ENCODE measurements at regions not wholly inside any gene's neighbourhood (a gene's known extent, or its start where the extent isn't known, plus 50 kb on each side); places are given as distances from the start of the nearest gene placed in this dataset.

DNA sequence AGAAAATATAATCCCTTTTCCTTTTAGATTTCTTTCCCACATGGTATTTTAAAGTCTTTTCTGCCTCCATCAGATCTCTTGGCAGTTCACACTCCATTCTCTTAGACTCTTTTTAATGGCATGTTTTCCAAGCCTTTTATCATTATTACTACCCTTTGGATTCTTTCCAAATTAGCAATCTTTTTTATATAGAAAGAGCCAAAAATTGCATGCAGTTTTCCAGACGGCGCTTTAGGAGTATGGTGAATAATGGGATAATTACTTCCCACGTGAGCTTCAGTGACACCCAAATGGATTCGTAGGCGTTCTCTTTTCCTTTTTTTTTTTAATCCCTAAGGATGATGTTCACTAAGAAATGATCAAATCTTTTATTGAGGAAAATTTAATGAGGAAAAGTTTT, 354.8 kb upstream of the DNAJC19 start:
- Mint-ChIP-seq H3K4me1 (ENCODE audit: unreplicated experiment) (no peaks in the 10 kb centered on the region), H3K36me3 (ENCODE audit: unreplicated experiment) (no peaks in the 10 kb centered on the region), H3K9me3 (ENCODE audit: unreplicated experiment) (peaks cover 3% of the 10 kb centered on the region), H3K4me3 (ENCODE audit: unreplicated experiment) (no peak overlapping the region), H3K27ac (ENCODE audit: unreplicated experiment) (no peak overlapping the region), H3K27me3 (ENCODE audit: unreplicated experiment) (no peaks in the 10 kb centered on the region)
- DNase-seq (ENCODE audit: extremely low spot score, unreplicated experiment): no peak
- TF ChIP-seq, protein P1, sequence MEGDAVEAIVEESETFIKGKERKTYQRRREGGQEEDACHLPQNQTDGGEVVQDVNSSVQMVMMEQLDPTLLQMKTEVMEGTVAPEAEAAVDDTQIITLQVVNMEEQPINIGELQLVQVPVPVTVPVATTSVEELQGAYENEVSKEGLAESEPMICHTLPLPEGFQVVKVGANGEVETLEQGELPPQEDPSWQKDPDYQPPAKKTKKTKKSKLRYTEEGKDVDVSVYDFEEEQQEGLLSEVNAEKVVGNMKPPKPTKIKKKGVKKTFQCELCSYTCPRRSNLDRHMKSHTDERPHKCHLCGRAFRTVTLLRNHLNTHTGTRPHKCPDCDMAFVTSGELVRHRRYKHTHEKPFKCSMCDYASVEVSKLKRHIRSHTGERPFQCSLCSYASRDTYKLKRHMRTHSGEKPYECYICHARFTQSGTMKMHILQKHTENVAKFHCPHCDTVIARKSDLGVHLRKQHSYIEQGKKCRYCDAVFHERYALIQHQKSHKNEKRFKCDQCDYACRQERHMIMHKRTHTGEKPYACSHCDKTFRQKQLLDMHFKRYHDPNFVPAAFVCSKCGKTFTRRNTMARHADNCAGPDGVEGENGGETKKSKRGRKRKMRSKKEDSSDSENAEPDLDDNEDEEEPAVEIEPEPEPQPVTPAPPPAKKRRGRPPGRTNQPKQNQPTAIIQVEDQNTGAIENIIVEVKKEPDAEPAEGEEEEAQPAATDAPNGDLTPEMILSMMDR (IDR thresholded peaks at IDR 0.05): no peak

DNA sequence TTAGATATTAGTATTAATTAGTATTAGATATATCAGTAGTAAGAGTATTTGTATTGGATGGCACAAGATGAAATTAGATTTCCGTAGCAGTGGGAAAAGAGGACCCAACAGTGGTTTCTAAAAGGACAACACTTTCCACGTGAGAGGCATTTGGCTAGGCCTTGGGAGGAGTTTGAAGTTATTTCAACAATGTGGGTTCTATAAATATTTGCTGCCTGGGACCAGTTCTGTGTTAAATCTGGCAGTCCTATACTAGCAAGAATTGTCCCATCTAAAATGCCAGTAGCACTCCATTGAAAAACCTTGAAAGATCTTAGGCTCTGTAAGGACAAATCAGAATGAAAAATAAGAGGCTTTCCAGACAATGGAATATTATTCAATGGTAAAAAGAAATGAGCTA, 347.1 kb upstream of the DNAJC19 start:
- no peaks in the 10 kb centered on the region for H3K4me1 Mint-ChIP-seq (ENCODE audit: unreplicated experiment)
- no peak overlapping the region for H3K4me3 Mint-ChIP-seq (ENCODE audit: unreplicated experiment)
- TF ChIP-seq, protein P1 (IDR thresholded peaks at IDR 0.05): no peak
- DNase-seq (ENCODE audit: extremely low spot score, unreplicated experiment): no peak
- no peak overlapping the region for H3K27ac Mint-ChIP-seq (ENCODE audit: unreplicated experiment)
- H3K27me3 Mint-ChIP-seq (ENCODE audit: unreplicated experiment): no peaks in the 10 kb centered on the region
- peaks cover 3% of the 10 kb centered on the region for H3K9me3 Mint-ChIP-seq (ENCODE audit: unreplicated experiment)
- H3K36me3 Mint-ChIP-seq (ENCODE audit: unreplicated experiment): no peaks in the 10 kb centered on the region

DNA sequence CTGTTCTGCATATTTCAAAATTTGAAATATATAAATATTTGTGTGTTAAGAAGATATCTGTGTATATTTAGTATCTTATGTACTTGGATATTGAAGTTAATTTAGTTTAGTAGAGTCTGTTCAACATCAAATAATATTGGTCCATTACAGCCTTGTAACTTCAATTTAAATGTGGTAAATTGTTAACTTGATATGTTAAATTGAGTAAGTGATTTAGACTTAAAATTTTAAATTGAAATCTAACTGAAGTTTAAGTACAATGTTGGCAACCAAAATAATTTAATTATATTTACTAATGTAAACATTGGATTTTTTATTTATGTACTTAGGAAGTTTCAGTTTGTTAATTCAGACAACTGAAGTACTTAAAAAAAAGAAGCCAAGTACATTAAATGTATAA, 343.9 kb upstream of the DNAJC19 start:
- Mint-ChIP-seq H3K36me3 (ENCODE audit: unreplicated experiment) (no peaks in the 10 kb centered on the region), H3K27ac (ENCODE audit: unreplicated experiment) (no peak overlapping the region), H3K4me3 (ENCODE audit: unreplicated experiment) (no peak overlapping the region), H3K4me1 (ENCODE audit: unreplicated experiment) (no peaks in the 10 kb centered on the region), H3K9me3 (ENCODE audit: unreplicated experiment) (no peaks in the 10 kb centered on the region), H3K27me3 (ENCODE audit: unreplicated experiment) (no peaks in the 10 kb centered on the region)
- TF ChIP-seq, protein P1 (IDR thresholded peaks at IDR 0.05): no peak
- no peak for DNase-seq (ENCODE audit: extremely low spot score, unreplicated experiment)

DNA sequence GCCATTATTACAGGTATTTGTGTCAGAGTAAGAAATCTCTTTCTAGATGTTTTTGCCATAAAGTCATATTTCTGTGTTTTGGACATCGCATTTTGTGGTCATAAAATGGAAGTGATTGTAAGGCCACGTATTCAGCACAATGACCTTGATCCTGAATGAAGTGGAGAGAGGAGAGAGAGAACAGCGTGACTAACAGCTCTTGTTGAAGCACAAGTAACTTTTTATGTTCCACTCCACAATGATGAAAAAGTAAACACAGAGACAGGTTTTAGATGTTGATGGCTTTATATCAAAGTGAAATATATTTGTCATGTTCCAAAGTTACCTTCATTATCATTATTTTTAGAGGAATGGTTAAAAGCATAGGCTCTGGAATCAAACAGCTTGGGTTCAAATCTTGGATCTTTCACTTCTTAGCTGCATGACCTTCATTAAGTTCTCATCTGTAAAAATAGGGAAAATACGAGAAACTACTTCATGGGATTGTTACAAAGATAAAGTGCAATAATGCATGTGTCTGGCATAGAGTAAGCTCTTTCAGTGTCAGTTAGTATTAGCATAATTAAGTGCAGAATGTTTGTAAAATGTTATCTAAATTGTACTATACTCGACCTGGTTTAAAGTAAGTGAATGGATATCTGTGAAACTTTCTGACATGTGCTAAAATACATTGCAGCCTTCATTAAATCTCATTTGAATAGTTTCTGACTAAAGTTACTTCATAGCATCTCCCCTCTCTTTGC, 341.5 kb upstream of the DNAJC19 start:
- no peak for DNase-seq (ENCODE audit: extremely low spot score, unreplicated experiment)
- H3K27ac Mint-ChIP-seq (ENCODE audit: unreplicated experiment): no peak overlapping the region
- no peak overlapping the region for H3K4me3 Mint-ChIP-seq (ENCODE audit: unreplicated experiment)
- H3K4me1 Mint-ChIP-seq (ENCODE audit: unreplicated experiment): no peaks in the 10 kb centered on the region
- TF ChIP-seq, protein P1 (IDR thresholded peaks at IDR 0.05): no peak
- no peaks in the 10 kb centered on the region for H3K27me3 Mint-ChIP-seq (ENCODE audit: unreplicated experiment)
- H3K9me3 Mint-ChIP-seq (ENCODE audit: unreplicated experiment): no peaks in the 10 kb centered on the region
- H3K36me3 Mint-ChIP-seq (ENCODE audit: unreplicated experiment): no peaks in the 10 kb centered on the region

DNA sequence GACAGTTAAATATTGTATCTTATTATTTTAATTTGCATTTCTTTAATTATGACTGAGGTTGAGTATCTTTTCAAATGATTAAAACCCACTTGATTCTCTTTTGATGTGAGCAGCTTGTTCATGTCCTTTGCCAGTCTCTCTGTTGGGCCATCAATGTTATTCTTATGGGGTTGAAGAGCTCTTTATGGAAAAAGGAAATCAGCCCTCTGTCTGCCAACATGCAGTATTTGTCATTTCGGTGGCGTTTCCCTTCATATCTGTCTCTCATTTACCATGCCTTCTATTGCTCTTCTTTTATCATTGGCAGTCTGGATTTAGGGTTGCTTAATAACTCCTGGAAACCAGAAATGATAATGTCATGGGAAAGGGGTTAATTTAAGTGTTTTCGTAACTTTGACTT, 340.7 kb upstream of the DNAJC19 start:
- Mint-ChIP-seq H3K4me3 (ENCODE audit: unreplicated experiment) (no peak overlapping the region), H3K36me3 (ENCODE audit: unreplicated experiment) (no peaks in the 10 kb centered on the region), H3K27me3 (ENCODE audit: unreplicated experiment) (no peaks in the 10 kb centered on the region), H3K9me3 (ENCODE audit: unreplicated experiment) (no peaks in the 10 kb centered on the region), H3K4me1 (ENCODE audit: unreplicated experiment) (no peaks in the 10 kb centered on the region), H3K27ac (ENCODE audit: unreplicated experiment) (no peak overlapping the region)
- TF ChIP-seq, protein P1 (IDR thresholded peaks at IDR 0.05): no peak
- DNase-seq (ENCODE audit: extremely low spot score, unreplicated experiment): no peak

Data from osteocyte (in vitro differentiated cells).